H9 (cell line): ENCODE measurements at regions not wholly inside any gene's neighbourhood (a gene's known extent, or its start where the extent isn't known, plus 50 kb on each side); places are given as distances from the start of the nearest gene placed in this dataset.

Experiments
- DNase-seq: peaks from one replicate; pipeline ENCODE4 v3.0.0-alpha.2; 2017
- H2AFZ ChIP-seq: one replicate; pipeline ENCODE4 v1.6.1; 2013; ENCODE audit warnings: mild to moderate bottlenecking, low read length, control low read depth, moderate library complexity
- H2AK5ac ChIP-seq: 2 replicates; pipeline ENCODE4 v1.6.1; 2013; ENCODE audit warnings: low read length, control low read depth, mixed read lengths; ENCODE audit not compliant: insufficient read length
- H2BK120ac ChIP-seq: one replicate; pipeline ENCODE4 v1.6.1; 2013; ENCODE audit warnings: low read depth, mild to moderate bottlenecking, low read length, control low read depth, inconsistent platforms; ENCODE audit not compliant: poor library complexity, severe bottlenecking
- H2BK12ac ChIP-seq: 2 replicates; pipeline ENCODE4 v1.6.1; 2013; ENCODE audit warnings: low read length, control low read depth, mixed read lengths, low read depth; ENCODE audit not compliant: insufficient read length
- H2BK15ac ChIP-seq: 2 replicates; pipeline ENCODE4 v1.6.1; 2013; ENCODE audit warnings: low read depth, low read length, control low read depth
- H2BK20ac ChIP-seq: one replicate; pipeline ENCODE4 v1.6.1; 2013; ENCODE audit warnings: low read depth, mild to moderate bottlenecking, low read length, control low read depth, inconsistent platforms; ENCODE audit not compliant: poor library complexity, severe bottlenecking
- H2BK5ac ChIP-seq: 2 replicates; pipeline ENCODE4 v1.6.1; 2013; ENCODE audit warnings: low read length, control low read depth, mixed read lengths; ENCODE audit not compliant: insufficient read length
- H3K14ac ChIP-seq: 2 replicates; pipeline ENCODE4 v1.6.1; 2013; ENCODE audit warnings: low read length, control low read depth; ENCODE audit not compliant: insufficient read depth
- H3K18ac ChIP-seq: 2 replicates; pipeline ENCODE4 v1.6.1; 2013; ENCODE audit warnings: low read depth, mild to moderate bottlenecking, mixed read lengths, low read length, control low read depth; ENCODE audit not compliant: insufficient read length
- H3K23ac ChIP-seq: 2 replicates; pipeline ENCODE4 v1.6.1; 2013; ENCODE audit warnings: low read length, control low read depth, mixed read lengths, low read depth; ENCODE audit not compliant: insufficient read length
- H3K23me2 ChIP-seq: 2 replicates; pipeline ENCODE4 v1.6.1; 2013; ENCODE audit warnings: low read depth, mild to moderate bottlenecking, mixed read lengths, low read length, control low read depth; ENCODE audit not compliant: insufficient read length, poor library complexity, severe bottlenecking
- H3K27ac ChIP-seq: 2 replicates; pipeline ENCODE4 v1.5.1; 2013; ENCODE audit warnings: low read length, control low read depth, mixed read lengths, low read depth; ENCODE audit not compliant: insufficient read length
- H3K27me3 ChIP-seq: 2 replicates; pipeline ENCODE4 v1.6.1; 2013; ENCODE audit warnings: low read length, control low read depth, inconsistent platforms; ENCODE audit not compliant: insufficient read depth
- H3K4ac ChIP-seq: 2 replicates; pipeline ENCODE4 v1.6.1; 2013; ENCODE audit warnings: low read depth, mild to moderate bottlenecking, control low read depth, inconsistent platforms, low read length, moderate library complexity
- H3K4me1 ChIP-seq: 2 replicates; pipeline ENCODE4 v1.6.1; 2013; ENCODE audit warnings: low read length, control low read depth, inconsistent platforms; ENCODE audit not compliant: insufficient read depth
- H3K4me2 ChIP-seq: 2 replicates; pipeline ENCODE4 v1.6.1; 2013; ENCODE audit warnings: low read length, control low read depth, mixed read lengths; ENCODE audit not compliant: insufficient read length, insufficient read depth
- H3K56ac ChIP-seq: 2 replicates; pipeline ENCODE4 v1.6.1; 2013; ENCODE audit warnings: low read depth, mild to moderate bottlenecking, mixed read lengths, low read length, control low read depth; ENCODE audit not compliant: insufficient read length
- H3K79me1 ChIP-seq: 2 replicates; pipeline ENCODE4 v1.6.1; 2013; ENCODE audit warnings: low read depth, mild to moderate bottlenecking, moderate library complexity, low read length, control low read depth, inconsistent platforms; ENCODE audit not compliant: insufficient read depth, poor library complexity, severe bottlenecking
- H3K79me2 ChIP-seq: 2 replicates; pipeline ENCODE4 v1.6.1; 2013; ENCODE audit warnings: low read length, control low read depth, inconsistent platforms; ENCODE audit not compliant: insufficient read depth
- H3K9ac ChIP-seq: 2 replicates; pipeline ENCODE4 v1.6.1; 2013; ENCODE audit warnings: low read length, control low read depth, mixed read lengths; ENCODE audit not compliant: insufficient read length; ENCODE audit errors: extremely low read depth
- H3K9me3 ChIP-seq: one replicate; pipeline ENCODE4 v1.6.1; 2013; ENCODE audit warnings: low read depth, low read length, inconsistent platforms; ENCODE audit not compliant: control insufficient read depth
- H3T11ph ChIP-seq: one replicate; pipeline ENCODE4 v1.6.1; 2013; ENCODE audit warnings: mild to moderate bottlenecking, low read length, control low read depth, inconsistent platforms
- H4K20me1 ChIP-seq: one replicate; pipeline ENCODE4 v1.6.1; 2013; ENCODE audit not compliant: control insufficient read depth, insufficient read length, insufficient read depth
- H4K5ac ChIP-seq: 2 replicates; pipeline ENCODE4 v1.6.1; 2013; ENCODE audit warnings: low read depth, mild to moderate bottlenecking, mixed read lengths, low read length, control low read depth; ENCODE audit not compliant: insufficient read length
- H4K8ac ChIP-seq: replicated peaks from 2 replicates; pipeline ENCODE4 v1.6.1; 2013; ENCODE audit warnings: low read length, control low read depth, mixed read lengths, low read depth; ENCODE audit not compliant: insufficient read length
- H4K91ac ChIP-seq: 2 replicates; pipeline ENCODE4 v1.6.1; 2013; ENCODE audit warnings: low read depth, mild to moderate bottlenecking, moderate library complexity, mixed read lengths, low read length, control low read depth; ENCODE audit not compliant: insufficient read length
- H3K27ac Mint-ChIP-seq, 3 experiments: 2 replicates in 2 of 3; 3 replicates in 1 of 3; pipeline ENCODE4 v1.8.0; 2020 to 2021; ENCODE audit warnings: mixed read lengths in 3 of 3, mild to moderate bottlenecking in 1 of 3, moderate library complexity in 1 of 3
- H3K27me3 Mint-ChIP-seq: 2 replicates; pipeline ENCODE4 v1.8.0; 2021; ENCODE audit warnings: low read depth, mild to moderate bottlenecking, moderate library complexity, mixed read lengths
- H3K36me3 Mint-ChIP-seq, 3 experiments: 2 replicates in 2 of 3; 3 replicates in 1 of 3; pipeline ENCODE4 v1.8.0; 2020 to 2021; ENCODE audit warnings: low read depth in 3 of 3, mixed read lengths in 3 of 3; ENCODE audit not compliant: insufficient read depth in 1 of 3
- H3K4me1 Mint-ChIP-seq, 2 experiments: 2 replicates each; pipeline ENCODE4 v1.8.0; 2020; ENCODE audit warnings: mixed read lengths in 2 of 2
- H3K4me3 Mint-ChIP-seq, 2 experiments: 2 replicates in 1 of 2; 3 replicates in 1 of 2; pipeline ENCODE4 v1.8.0; 2020 to 2021; ENCODE audit warnings: mild to moderate bottlenecking in 2 of 2, mixed read lengths in 2 of 2, moderate library complexity in 1 of 2
- H3K9me3 Mint-ChIP-seq, 2 experiments: 2 replicates in 1 of 2; 3 replicates in 1 of 2; pipeline ENCODE4 v1.8.0; 2020; ENCODE audit warnings: mild to moderate bottlenecking in 2 of 2, mixed read lengths in 2 of 2, moderate library complexity in 1 of 2
- CTCF ChIP-seq: fragments of 200-600 bp; sonication (generic); conservative IDR thresholded peaks from 3 replicates; pipeline ENCODE4 v1.8.0; 2021; ENCODE audit warnings: antibody characterized with exemption, mild to moderate bottlenecking
- WGBS: extraction: QIAGEN DNeasy Blood & Tissue Kit; methylation state at CpG from one replicate; pipeline ENCODE4 v1.1.7; 2013; ENCODE audit warnings: missing lambda C conversion rate, low lambda C conversion rate, mixed read lengths; ENCODE audit not compliant: insufficient read length; ENCODE audit errors: extremely low coverage; 5-methylcytosine and 5-hydroxymethylcytosine counted together

DNA sequence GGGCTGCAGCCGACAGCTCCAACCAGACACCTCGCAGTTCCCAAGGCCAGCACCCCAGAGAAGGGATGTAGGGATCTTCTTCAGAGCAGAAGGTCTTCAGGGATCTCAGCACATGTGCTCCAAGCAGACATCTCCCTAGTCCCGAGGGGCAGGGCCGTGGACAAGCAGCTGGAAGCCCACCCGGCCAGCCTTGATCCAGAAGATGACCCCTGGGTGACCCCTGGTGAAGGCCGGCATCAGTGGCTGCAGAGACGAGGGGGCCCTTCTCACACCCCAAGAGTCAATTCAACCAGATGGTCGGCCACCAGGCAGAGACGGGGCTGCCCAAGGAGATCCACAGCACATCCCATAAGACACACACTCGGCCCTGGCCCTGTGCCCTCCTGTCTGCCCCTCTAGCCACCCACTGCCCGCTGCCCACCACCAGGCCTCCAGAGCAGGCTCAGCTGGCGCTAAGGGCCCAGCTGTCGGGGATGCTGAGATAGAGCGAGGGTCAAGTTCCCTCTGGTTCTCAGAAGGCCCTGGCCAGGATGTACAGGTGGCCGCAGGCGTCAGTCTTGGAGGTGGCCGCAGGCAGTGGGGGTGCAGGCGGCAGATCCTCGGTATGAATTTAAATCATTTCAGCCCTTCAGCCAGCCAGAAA, 168.3 kb downstream of the BRD1 start:
- Histone ChIP-seq H2BK20ac (no peak overlapping the region), H3K23ac (no peak overlapping the region), H3K4me1 (no peaks in the 10 kb centered on the region; the same call in 1 of the 2 replicates), H2BK12ac (no peak overlapping the region), H3K14ac (no peak overlapping the region; the same call in 1 of the 2 replicates), H4K8ac (no peak overlapping the region), H3K27me3 (no peaks in the 10 kb centered on the region), H3K23me2 (peaks cover 3% of the 10 kb centered on the region), H4K5ac (no peak overlapping the region), H2AK5ac (no peak overlapping the region), H3K79me2 (no peaks in the 10 kb centered on the region), H3K79me1 (no peaks in the 10 kb centered on the region), H3K4ac (no peak overlapping the region), H3K4me2 (no peak overlapping the region), H4K20me1 (no peaks in the 10 kb centered on the region), H2AFZ (no peak overlapping the region), H4K91ac (no peak overlapping the region), H2BK5ac (no peak overlapping the region), H3K9me3 (no peaks in the 10 kb centered on the region), H3K9ac (no peak overlapping the region), H3T11ph (no peak overlapping the region), H2BK120ac (no peak overlapping the region), H2BK15ac (no peak overlapping the region), H3K56ac (no peak overlapping the region), H3K18ac (no peak overlapping the region), H3K27ac (no peak overlapping the region)
- no peak for TF ChIP-seq CTCF
- DNase-seq, result peak; percentile 27
- WGBS, result no CpG with 5 or more reads among the region's 19 CpGs
- H3K4me3 Mint-ChIP-seq, result no peak overlapping the region
- no peaks in the 10 kb centered on the region for H3K9me3 Mint-ChIP-seq
- peaks cover 11% of the 10 kb centered on the region for H3K27me3 Mint-ChIP-seq
- no peak overlapping the region for H3K27ac Mint-ChIP-seq
- no peaks in the 10 kb centered on the region for H3K36me3 Mint-ChIP-seq
- peaks cover 22 to 37% of the 10 kb centered on the region in 2 experiments for H3K4me1 Mint-ChIP-seq
